ENCODE measurements at regions not wholly inside any gene's neighbourhood (a gene's known extent, or its start where the extent isn't known, plus 50 kb on each side); places are given as distances from the start of the nearest gene placed in this dataset.

DNA sequence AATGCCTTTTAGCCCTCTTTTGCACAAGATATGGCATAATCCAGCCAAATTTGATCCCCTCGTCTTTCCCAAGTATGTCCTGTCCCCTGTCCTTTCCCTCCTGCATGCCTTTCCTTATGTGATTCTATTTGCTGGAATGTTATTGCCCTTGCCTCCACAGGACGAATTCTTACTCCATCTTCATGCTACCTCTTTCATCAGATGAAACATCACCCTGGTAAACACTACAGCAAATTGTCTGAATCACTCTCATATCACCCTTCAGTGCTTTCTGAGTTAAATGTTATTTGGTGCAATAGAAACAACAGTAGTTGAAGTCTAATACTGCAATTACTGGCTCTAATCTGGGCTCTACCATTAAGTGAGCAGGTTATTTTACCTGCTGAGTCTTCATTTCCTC is 52.2 kb upstream of the FAT1 start:
- no peak for DNase-seq (ENCODE audit: extremely low read depth, insufficient read length)
- TF ChIP-seq, protein P1, sequence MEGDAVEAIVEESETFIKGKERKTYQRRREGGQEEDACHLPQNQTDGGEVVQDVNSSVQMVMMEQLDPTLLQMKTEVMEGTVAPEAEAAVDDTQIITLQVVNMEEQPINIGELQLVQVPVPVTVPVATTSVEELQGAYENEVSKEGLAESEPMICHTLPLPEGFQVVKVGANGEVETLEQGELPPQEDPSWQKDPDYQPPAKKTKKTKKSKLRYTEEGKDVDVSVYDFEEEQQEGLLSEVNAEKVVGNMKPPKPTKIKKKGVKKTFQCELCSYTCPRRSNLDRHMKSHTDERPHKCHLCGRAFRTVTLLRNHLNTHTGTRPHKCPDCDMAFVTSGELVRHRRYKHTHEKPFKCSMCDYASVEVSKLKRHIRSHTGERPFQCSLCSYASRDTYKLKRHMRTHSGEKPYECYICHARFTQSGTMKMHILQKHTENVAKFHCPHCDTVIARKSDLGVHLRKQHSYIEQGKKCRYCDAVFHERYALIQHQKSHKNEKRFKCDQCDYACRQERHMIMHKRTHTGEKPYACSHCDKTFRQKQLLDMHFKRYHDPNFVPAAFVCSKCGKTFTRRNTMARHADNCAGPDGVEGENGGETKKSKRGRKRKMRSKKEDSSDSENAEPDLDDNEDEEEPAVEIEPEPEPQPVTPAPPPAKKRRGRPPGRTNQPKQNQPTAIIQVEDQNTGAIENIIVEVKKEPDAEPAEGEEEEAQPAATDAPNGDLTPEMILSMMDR (IDR thresholded peaks at IDR 0.05; ENCODE audit: insufficient read depth, low read length, poor library complexity, severe bottlenecking) = no peak
- no peak overlapping the region for H3K4me3 ChIP-seq (replicated peaks; ENCODE audit: low read depth, low read length)
- no peaks in the 10 kb centered on the region for H3K27me3 ChIP-seq (replicated peaks; ENCODE audit: control insufficient read depth, insufficient read depth, low read length)
- H3K36me3 ChIP-seq (ENCODE audit: control insufficient read depth, insufficient read depth, low read length) = no peaks in the 10 kb centered on the region

DNA sequence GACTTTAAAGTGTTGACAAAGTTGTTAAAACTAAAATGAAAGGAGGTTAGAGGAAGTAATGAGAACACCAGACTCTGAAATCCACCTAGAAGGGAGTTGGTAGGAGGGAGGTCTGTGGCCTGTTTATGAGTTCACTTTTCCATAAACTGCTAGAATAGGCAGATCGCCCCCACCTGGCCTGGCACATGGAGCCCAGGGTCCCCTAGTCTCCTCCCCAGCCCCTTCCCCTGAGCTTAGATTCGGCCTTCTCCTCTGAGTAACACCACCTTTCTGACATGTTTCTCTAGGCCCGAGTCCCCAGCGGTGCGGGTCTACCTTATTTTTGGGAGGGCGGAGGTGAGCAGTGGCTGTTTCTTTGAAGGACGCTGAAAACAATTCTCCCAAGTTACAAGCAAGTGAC is 54.5 kb upstream of the FAT1 start:
- TF ChIP-seq, protein P1 (IDR thresholded peaks at IDR 0.05; ENCODE audit: insufficient read depth, low read length, poor library complexity, severe bottlenecking) = no peak
- Histone ChIP-seq H3K36me3 (ENCODE audit: control insufficient read depth, insufficient read depth, low read length) (no peaks in the 10 kb centered on the region), H3K27me3 (replicated peaks; ENCODE audit: control insufficient read depth, insufficient read depth, low read length) (no peaks in the 10 kb centered on the region), H3K4me3 (replicated peaks; ENCODE audit: low read depth, low read length) (no peak overlapping the region)
- DNase-seq (ENCODE audit: extremely low read depth, insufficient read length) = no peak

DNA sequence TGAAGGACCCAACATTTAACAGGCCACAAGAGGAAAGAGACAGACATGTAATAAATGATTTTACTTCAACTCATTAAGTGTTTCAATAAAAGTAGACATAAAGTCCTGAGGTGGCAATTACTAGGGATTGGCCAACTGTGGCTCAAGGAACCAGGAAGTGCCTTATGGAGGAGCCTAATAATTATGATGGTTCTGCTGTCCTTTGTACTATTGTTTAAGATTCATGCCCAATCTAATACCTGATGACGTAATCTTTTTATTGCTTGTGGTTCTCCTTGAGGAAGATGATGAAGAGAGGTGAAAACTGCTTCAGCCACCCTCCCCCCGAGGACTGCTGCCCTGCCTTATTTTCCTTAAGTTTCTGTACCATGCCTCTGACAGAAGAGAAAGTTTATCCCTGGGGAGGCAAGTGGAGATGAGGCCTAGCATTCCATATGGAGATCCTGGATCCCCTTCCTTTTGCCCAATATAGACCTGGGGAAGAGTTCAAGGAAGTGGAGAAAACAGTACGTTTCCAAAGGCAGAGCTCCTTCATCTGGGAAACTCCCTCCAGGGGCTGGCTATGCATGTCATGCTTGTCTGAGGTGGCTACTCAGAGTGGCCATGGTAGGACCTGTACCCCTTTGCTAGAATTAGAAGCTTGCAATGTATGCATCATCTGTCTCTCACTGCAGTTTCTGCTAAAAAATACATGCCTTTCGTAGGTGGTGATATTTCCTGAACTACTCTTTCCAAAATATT is 56.8 kb upstream of the FAT1 start:
- no peaks in the 10 kb centered on the region for H3K27me3 ChIP-seq (replicated peaks; ENCODE audit: control insufficient read depth, insufficient read depth, low read length)
- TF ChIP-seq, protein P1 (IDR thresholded peaks at IDR 0.05; ENCODE audit: insufficient read depth, low read length, poor library complexity, severe bottlenecking) = no peak
- H3K36me3 ChIP-seq (ENCODE audit: control insufficient read depth, insufficient read depth, low read length) = no peaks in the 10 kb centered on the region
- no peak overlapping the region for H3K4me3 ChIP-seq (replicated peaks; ENCODE audit: low read depth, low read length)
- no peak for DNase-seq (ENCODE audit: extremely low read depth, insufficient read length)

DNA sequence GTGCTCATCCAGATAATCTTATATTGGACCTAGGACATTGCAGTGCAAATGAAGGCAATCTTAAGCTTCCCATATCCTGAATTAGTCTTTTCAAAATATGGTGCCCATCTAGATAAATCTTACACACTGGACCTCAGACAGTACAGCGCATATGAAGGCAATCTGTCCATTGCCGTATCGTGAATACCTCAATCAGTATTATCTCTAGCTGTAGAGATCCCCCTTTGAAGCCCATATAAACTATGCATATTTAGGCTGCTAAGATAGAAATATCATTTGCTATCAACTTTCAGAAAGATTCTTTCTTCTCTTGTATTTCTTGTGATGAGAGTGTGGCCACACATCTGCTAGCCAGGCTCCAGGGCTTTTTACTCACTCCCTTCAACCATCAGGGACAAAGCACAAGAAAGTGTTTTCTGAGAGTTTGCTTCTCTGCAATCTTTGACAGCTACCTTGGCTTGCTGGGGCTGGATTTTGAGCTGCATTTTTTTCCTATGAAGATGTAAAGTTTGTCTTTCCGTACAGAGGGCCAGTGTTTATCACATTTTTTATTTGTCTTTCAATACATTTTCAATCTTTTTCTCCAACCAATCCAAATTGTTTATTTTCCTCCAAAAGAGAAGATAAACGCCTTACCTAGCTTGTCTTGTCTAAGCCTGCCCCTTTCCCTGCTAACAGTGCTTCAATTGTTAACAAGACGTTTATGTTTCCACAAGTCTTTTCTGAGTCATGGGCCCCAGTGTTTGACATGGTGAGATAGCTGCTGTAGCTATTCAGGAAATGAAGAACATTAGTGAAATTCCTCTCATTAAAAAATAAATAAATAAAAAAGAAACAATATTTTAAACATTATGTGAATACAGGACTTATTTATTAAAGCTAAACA is 57.6 kb upstream of the FAT1 start:
- Histone ChIP-seq H3K36me3 (ENCODE audit: control insufficient read depth, insufficient read depth, low read length) (no peaks in the 10 kb centered on the region), H3K4me3 (replicated peaks; ENCODE audit: low read depth, low read length) (no peak overlapping the region), H3K27me3 (replicated peaks; ENCODE audit: control insufficient read depth, insufficient read depth, low read length) (no peaks in the 10 kb centered on the region)
- TF ChIP-seq, protein P1 (IDR thresholded peaks at IDR 0.05; ENCODE audit: insufficient read depth, low read length, poor library complexity, severe bottlenecking) = no peak
- DNase-seq (ENCODE audit: extremely low read depth, insufficient read length) = no peak

DNA sequence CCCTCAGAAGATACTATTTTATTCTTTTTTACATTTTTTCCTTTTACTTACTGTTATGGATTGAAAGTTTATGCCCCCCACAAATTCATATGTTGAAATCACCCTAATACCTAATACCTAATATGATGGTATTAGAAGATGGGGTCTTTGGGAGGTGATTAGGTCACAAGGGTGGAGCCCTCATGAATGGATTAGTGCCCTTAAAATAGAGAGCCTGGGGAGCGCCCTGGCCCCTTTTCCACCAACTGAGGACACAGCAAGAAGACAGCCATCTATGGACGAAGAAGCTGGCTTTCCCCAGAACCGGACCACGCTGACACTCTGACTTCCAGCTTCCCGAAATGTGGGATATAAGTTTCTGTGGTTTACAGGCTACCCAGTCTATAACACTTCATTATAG is 58.6 kb upstream of the FAT1 start:
- no peak for DNase-seq (ENCODE audit: extremely low read depth, insufficient read length)
- Histone ChIP-seq H3K27me3 (replicated peaks; ENCODE audit: control insufficient read depth, insufficient read depth, low read length) (no peaks in the 10 kb centered on the region), H3K4me3 (replicated peaks; ENCODE audit: low read depth, low read length) (no peak overlapping the region), H3K36me3 (ENCODE audit: control insufficient read depth, insufficient read depth, low read length) (no peaks in the 10 kb centered on the region)
- TF ChIP-seq, protein P1 (IDR thresholded peaks at IDR 0.05; ENCODE audit: insufficient read depth, low read length, poor library complexity, severe bottlenecking) = no peak

All from GM06990 (cell line).